ENCODE measurements at regions not wholly inside any gene's neighbourhood (a gene's known extent, or its start where the extent isn't known, plus 50 kb on each side); places are given as distances from the start of the nearest gene placed in this dataset.
A peak's percentile ranks its signal among the peaks of the same experiment; 100 is the strongest.
"Not testable (repeated sequence)": the region's sequence is repeated elsewhere in the genome, so short reads cannot be mapped to it uniquely, and the experiment has no call there.

- DNase-seq (ENCODE audit: low spot score); in situ Hi-C loops (cut with MboI; ENCODE audit: low pct_unique_long_range_greater_than_20kb, low sequenced_read_pairs, unreplicated experiment): not testable (repeated sequence)
Measured at GRCh38 chr5:176018598-176018997, 50.5 kb upstream of the THOC3 start.

GRCh38 chr5:176020852-176021251 is 52.7 kb upstream of the THOC3 start:
- DNase-seq (ENCODE audit: low spot score); in situ Hi-C loops (cut with MboI; ENCODE audit: low pct_unique_long_range_greater_than_20kb, low sequenced_read_pairs, unreplicated experiment): not testable (repeated sequence)

GRCh38 chr5:176023535-176023934 is 55.4 kb upstream of the THOC3 start:
- in situ Hi-C loops (cut with MboI; ENCODE audit: low pct_unique_long_range_greater_than_20kb, low sequenced_read_pairs, unreplicated experiment); DNase-seq (ENCODE audit: low spot score): not testable (repeated sequence)

- in situ Hi-C loops (cut with MboI; ENCODE audit: low pct_unique_long_range_greater_than_20kb, low sequenced_read_pairs, unreplicated experiment); DNase-seq (ENCODE audit: low spot score): not testable (repeated sequence)
Measured at GRCh38 chr5:176029445-176029844, 61.3 kb upstream of the THOC3 start.

- DNase-seq (ENCODE audit: low spot score); in situ Hi-C loops (cut with MboI; ENCODE audit: low pct_unique_long_range_greater_than_20kb, low sequenced_read_pairs, unreplicated experiment): not testable (repeated sequence)
Measured at GRCh38 chr5:176030361-176031117, 62.4 kb upstream of the THOC3 start.

GRCh38 chr5:176031118-176031510 is 63.0 kb upstream of the THOC3 start:
- in situ Hi-C loops (cut with MboI; ENCODE audit: low pct_unique_long_range_greater_than_20kb, low sequenced_read_pairs, unreplicated experiment); DNase-seq (ENCODE audit: low spot score): not testable (repeated sequence)

- in situ Hi-C loops (cut with MboI; ENCODE audit: low pct_unique_long_range_greater_than_20kb, low sequenced_read_pairs, unreplicated experiment); DNase-seq (ENCODE audit: low spot score): not testable (repeated sequence)
Measured at GRCh38 chr5:176033186-176033585, 65.1 kb upstream of the THOC3 start.

- in situ Hi-C loops (cut with MboI; ENCODE audit: low pct_unique_long_range_greater_than_20kb, low sequenced_read_pairs, unreplicated experiment); DNase-seq (ENCODE audit: low spot score): not testable (repeated sequence)
Measured at GRCh38 chr5:176034407-176035200, 66.5 kb upstream of the THOC3 start.

GRCh38 chr5:176035201-176035530 is 67.1 kb upstream of the THOC3 start:
- in situ Hi-C loops (cut with MboI; ENCODE audit: low pct_unique_long_range_greater_than_20kb, low sequenced_read_pairs, unreplicated experiment); DNase-seq (ENCODE audit: low spot score): not testable (repeated sequence)

GRCh38 chr5:176035816-176036308 is 67.7 kb upstream of the THOC3 start:
- in situ Hi-C loops (cut with MboI; ENCODE audit: low pct_unique_long_range_greater_than_20kb, low sequenced_read_pairs, unreplicated experiment) = not testable (repeated sequence)
- peak; percentile 5 for DNase-seq (ENCODE audit: low spot score)

GRCh38 chr5:176036391-176036790 is 68.3 kb upstream of the THOC3 start:
- in situ Hi-C loops (cut with MboI; ENCODE audit: low pct_unique_long_range_greater_than_20kb, low sequenced_read_pairs, unreplicated experiment); DNase-seq (ENCODE audit: low spot score): not testable (repeated sequence)

- DNase-seq (ENCODE audit: low spot score); in situ Hi-C loops (cut with MboI; ENCODE audit: low pct_unique_long_range_greater_than_20kb, low sequenced_read_pairs, unreplicated experiment): not testable (repeated sequence)
Measured at GRCh38 chr5:176037190-176037589, 69.1 kb upstream of the THOC3 start.

- in situ Hi-C loops (cut with MboI; ENCODE audit: low pct_unique_long_range_greater_than_20kb, low sequenced_read_pairs, unreplicated experiment); DNase-seq (ENCODE audit: low spot score): not testable (repeated sequence)
Measured at GRCh38 chr5:176040105-176040801, 72.1 kb upstream of the THOC3 start.

GRCh38 chr5:176041248-176041994 is 73.3 kb upstream of the THOC3 start:
- in situ Hi-C loops (cut with MboI; ENCODE audit: low pct_unique_long_range_greater_than_20kb, low sequenced_read_pairs, unreplicated experiment); DNase-seq (ENCODE audit: low spot score): not testable (repeated sequence)

GRCh38 chr5:176042020-176042658 is 74.0 kb upstream of the THOC3 start:
- DNase-seq (ENCODE audit: low spot score); in situ Hi-C loops (cut with MboI; ENCODE audit: low pct_unique_long_range_greater_than_20kb, low sequenced_read_pairs, unreplicated experiment): not testable (repeated sequence)

- not testable (repeated sequence) for DNase-seq (ENCODE audit: low spot score)
Measured at GRCh38 chr5:176043252-176043829, 75.2 kb upstream of the THOC3 start.

GRCh38 chr5:176043986-176044385 is 75.9 kb upstream of the THOC3 start:
- in situ Hi-C loops (cut with MboI; ENCODE audit: low pct_unique_long_range_greater_than_20kb, low sequenced_read_pairs, unreplicated experiment); DNase-seq (ENCODE audit: low spot score): not testable (repeated sequence)

More at GRCh38 chr5:176043252-176043829, 75.2 kb upstream of the THOC3 start:
- in situ Hi-C loops (cut with MboI; ENCODE audit: low pct_unique_long_range_greater_than_20kb, low sequenced_read_pairs, unreplicated experiment) = not testable (repeated sequence)
